GM18519 (cell line): ENCODE measurements at regions not wholly inside any gene's neighbourhood (a gene's known extent, or its start where the extent isn't known, plus 50 kb on each side); places are given as distances from the start of the nearest gene placed in this dataset.

ENCODE experiments used
- ATAC-seq: cut with Tn5 transposase; IDR thresholded peaks from one replicate; pipeline ENCODE4 v1.9.1; 2021; ENCODE audit warnings: mild to moderate bottlenecking, moderate library complexity; ENCODE audit not compliant: unreplicated experiment, low FRiP score

GRCh38 chr5:68379275-68380036 lies 163.9 kb downstream of the PIK3R1 start:
- ATAC-seq: no peak

GRCh38 chr5:68380078-68380477 lies 164.5 kb downstream of the PIK3R1 start:
- no peak for ATAC-seq

- no peak for ATAC-seq
Measured at GRCh38 chr5:68381060-68381459, 165.5 kb downstream of the PIK3R1 start.

GRCh38 chr5:68381909-68382308 lies 166.4 kb downstream of the PIK3R1 start:
- ATAC-seq: no peak

- no peak for ATAC-seq
Measured at GRCh38 chr5:68382640-68383039, 167.1 kb downstream of the PIK3R1 start.

- no peak for ATAC-seq
Measured at GRCh38 chr5:68383888-68384310, 168.3 kb downstream of the PIK3R1 start.

- no peak for ATAC-seq
Measured at GRCh38 chr5:68384936-68385594, 169.5 kb downstream of the PIK3R1 start.

GRCh38 chr5:68385936-68386335 lies 170.4 kb downstream of the PIK3R1 start:
- no peak for ATAC-seq

GRCh38 chr5:68387074-68387796 lies 171.7 kb downstream of the PIK3R1 start:
- ATAC-seq: no peak

GRCh38 chr5:68389618-68390017 lies 174.1 kb downstream of the PIK3R1 start:
- no peak for ATAC-seq

GRCh38 chr5:68392617-68393016 lies 177.1 kb downstream of the PIK3R1 start:
- no peak for ATAC-seq

GRCh38 chr5:68395302-68395701 lies 179.7 kb downstream of the PIK3R1 start:
- ATAC-seq: no peak

GRCh38 chr5:68395926-68396511 lies 180.5 kb downstream of the PIK3R1 start:
- no peak for ATAC-seq

- ATAC-seq: no peak
Measured at GRCh38 chr5:68396722-68397121, 181.2 kb downstream of the PIK3R1 start.

GRCh38 chr5:68398146-68398812 lies 182.7 kb downstream of the PIK3R1 start:
- no peak for ATAC-seq

- ATAC-seq: no peak
Measured at GRCh38 chr5:68403301-68403700, 187.7 kb downstream of the PIK3R1 start.

- ATAC-seq: no peak
Measured at GRCh38 chr5:68404246-68404645, 188.7 kb downstream of the PIK3R1 start.

- ATAC-seq: no peak
Measured at GRCh38 chr5:68405026-68405684, 189.6 kb downstream of the PIK3R1 start.

GRCh38 chr5:68405784-68406743 lies 190.5 kb downstream of the PIK3R1 start:
- no peak for ATAC-seq
